ENCODE measurements at regions not wholly inside any gene's neighbourhood (a gene's known extent, or its start where the extent isn't known, plus 50 kb on each side); places are given as distances from the start of the nearest gene placed in this dataset.

- TF ChIP-seq CTCF (IDR thresholded peaks at IDR 0.05) (no peak), POLR2A (IDR thresholded peaks at IDR 0.05) (no peak)
Observed at GRCh38 chr1:58405660-58406059, 140.9 kb downstream of the OMA1 start.
